ENCODE measurements at regions not wholly inside any gene's neighbourhood (a gene's known extent, or its start where the extent isn't known, plus 50 kb on each side); places are given as distances from the start of the nearest gene placed in this dataset.

DNA sequence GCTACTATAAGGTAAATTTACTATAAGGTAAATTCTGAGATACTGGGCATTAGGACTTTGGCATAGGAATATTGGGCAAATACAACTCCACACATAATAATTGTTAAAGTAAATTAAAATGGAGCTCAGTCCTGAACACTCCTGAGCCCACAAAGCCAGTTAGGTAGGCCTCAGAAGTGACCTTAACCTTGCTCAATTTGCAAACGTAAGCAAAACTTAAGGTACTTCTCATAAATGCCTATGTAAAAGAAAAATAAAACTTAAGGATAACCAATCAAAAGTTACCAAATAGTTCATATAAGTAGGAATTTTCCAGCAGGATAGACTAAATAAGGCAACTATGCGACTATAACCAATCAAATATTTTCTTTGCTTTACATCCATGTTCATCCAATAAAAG is 197.7 kb downstream of the MC4R start:
- TF ChIP-seq, protein P1, sequence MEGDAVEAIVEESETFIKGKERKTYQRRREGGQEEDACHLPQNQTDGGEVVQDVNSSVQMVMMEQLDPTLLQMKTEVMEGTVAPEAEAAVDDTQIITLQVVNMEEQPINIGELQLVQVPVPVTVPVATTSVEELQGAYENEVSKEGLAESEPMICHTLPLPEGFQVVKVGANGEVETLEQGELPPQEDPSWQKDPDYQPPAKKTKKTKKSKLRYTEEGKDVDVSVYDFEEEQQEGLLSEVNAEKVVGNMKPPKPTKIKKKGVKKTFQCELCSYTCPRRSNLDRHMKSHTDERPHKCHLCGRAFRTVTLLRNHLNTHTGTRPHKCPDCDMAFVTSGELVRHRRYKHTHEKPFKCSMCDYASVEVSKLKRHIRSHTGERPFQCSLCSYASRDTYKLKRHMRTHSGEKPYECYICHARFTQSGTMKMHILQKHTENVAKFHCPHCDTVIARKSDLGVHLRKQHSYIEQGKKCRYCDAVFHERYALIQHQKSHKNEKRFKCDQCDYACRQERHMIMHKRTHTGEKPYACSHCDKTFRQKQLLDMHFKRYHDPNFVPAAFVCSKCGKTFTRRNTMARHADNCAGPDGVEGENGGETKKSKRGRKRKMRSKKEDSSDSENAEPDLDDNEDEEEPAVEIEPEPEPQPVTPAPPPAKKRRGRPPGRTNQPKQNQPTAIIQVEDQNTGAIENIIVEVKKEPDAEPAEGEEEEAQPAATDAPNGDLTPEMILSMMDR (IDR thresholded peaks at IDR 0.05), result no peak
- TF ChIP-seq POLR2A (IDR thresholded peaks at IDR 0.05) (no peak), POLR2AphosphoS5 (IDR thresholded peaks at IDR 0.05) (no peak)

Data from suprapubic skin (tissue), 4 donors.